ENCODE measurements at regions not wholly inside any gene's neighbourhood (a gene's known extent, or its start where the extent isn't known, plus 50 kb on each side); places are given as distances from the start of the nearest gene placed in this dataset.
"Not testable (repeated sequence)": the region's sequence is repeated elsewhere in the genome, so short reads cannot be mapped to it uniquely, and the experiment has no call there.

GRCh38 chr15:22559701-22560100 is 101.0 kb downstream of the GOLGA6L22 start:
- not testable (repeated sequence) for TF ChIP-seq POU6F1 (CRISPR knock-in tag; IDR thresholded peaks at IDR 0.05; ENCODE audit: borderline replicate concordance, low read depth); OSR1 (CRISPR knock-in tag; IDR thresholded peaks at IDR 0.05); PPARA (CRISPR knock-in tag; IDR thresholded peaks at IDR 0.05; ENCODE audit: borderline replicate concordance); SNAI2 (CRISPR knock-in tag; IDR thresholded peaks at IDR 0.05); ARNTL (CRISPR knock-in tag; IDR thresholded peaks at IDR 0.05; ENCODE audit: borderline replicate concordance, low read depth); PATZ1 (CRISPR knock-in tag; IDR thresholded peaks at IDR 0.05; ENCODE audit: borderline replicate concordance); ZNF8 (CRISPR knock-in tag; IDR thresholded peaks at IDR 0.05); TSHZ2 (CRISPR knock-in tag; IDR thresholded peaks at IDR 0.05); CREB5 (CRISPR knock-in tag; IDR thresholded peaks at IDR 0.05; ENCODE audit: low read depth); ZNF565 (CRISPR knock-in tag; conservative IDR thresholded peaks at IDR 0.05; ENCODE audit: low read depth)

All from SK-N-SH treated with all-trans-retinoic acid at 6 μM for 48 hours (cell line).